GM21367 (cell line): ENCODE measurements at regions not wholly inside any gene's neighbourhood (a gene's known extent, or its start where the extent isn't known, plus 50 kb on each side); places are given as distances from the start of the nearest gene placed in this dataset.
"Not testable (repeated sequence)": the region's sequence is repeated elsewhere in the genome, so short reads cannot be mapped to it uniquely, and the experiment has no call there.

Source experiments
- ATAC-seq: cut with Tn5 transposase; IDR thresholded peaks from one replicate; pipeline ENCODE4 v1.9.1; 2021; ENCODE audit not compliant: unreplicated experiment

DNA sequence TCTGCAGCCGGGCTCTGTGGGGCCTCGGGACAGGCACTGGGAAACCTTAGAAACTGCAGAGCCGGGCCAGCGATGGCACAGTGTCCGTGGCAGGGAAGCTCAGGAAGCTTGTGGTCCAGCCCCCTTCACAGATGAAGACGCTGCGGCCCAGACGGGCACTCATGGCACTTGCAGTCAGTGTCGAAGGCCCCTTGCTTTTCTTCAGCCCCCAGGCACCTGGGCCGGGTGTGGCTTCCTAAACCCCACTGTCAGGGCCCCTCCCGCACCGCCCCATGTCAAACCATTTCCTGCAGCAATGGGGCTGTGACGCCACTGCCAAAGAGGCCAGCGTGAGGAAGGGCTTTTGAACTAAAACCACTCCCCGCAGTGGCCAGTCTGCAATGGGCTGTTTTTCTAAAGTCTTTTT is 164.0 kb downstream of the LAT start:
- no peak for ATAC-seq

DNA sequence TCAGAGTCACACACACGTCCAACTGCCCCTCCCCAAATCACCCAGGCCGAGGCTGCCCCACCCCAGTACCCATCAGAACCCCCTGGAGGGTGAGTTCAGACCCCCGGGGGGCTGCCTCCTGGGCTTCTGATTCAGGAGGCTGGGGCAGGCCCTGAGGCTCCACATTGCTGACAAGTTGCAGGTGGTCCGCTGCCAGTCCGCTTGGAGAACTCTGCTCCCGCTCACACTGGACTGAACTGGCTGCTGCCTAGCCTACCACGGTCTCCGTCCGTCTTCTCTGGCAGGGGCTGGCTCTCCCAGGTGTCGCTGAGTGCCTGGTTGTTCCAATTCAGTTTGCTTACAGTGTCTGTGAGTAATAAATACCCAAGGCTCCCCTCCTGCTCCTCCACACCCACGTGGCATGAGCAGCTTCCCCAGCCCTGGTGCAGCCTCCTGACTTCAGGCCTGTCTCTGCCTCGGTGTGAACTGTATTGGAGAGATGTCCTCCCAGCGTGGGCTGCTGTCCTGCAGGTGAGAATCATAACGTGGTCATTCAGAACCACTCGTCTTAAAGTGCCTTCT is 163.4 kb downstream of the LAT start:
- ATAC-seq = no peak

DNA sequence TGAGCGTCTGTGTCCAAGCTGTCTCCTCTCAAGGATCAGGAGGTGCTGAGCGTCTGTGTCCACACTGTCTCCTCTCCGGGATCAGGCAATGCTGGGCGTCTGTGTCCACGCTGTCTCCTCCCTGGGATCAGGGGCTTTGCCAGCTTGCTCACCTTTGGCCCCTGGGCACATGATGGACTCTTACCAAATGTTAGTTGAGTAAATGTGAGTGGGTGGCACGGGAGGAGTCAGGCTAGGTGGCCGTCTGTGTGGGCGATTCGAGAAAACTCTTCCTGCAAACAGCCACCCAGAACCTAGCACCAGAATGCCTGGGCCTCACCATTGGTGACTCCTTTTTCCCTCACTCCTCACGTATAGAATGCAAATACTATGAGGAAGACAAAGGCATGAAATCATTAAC is 162.9 kb downstream of the LAT start:
- not testable (repeated sequence) for ATAC-seq

DNA sequence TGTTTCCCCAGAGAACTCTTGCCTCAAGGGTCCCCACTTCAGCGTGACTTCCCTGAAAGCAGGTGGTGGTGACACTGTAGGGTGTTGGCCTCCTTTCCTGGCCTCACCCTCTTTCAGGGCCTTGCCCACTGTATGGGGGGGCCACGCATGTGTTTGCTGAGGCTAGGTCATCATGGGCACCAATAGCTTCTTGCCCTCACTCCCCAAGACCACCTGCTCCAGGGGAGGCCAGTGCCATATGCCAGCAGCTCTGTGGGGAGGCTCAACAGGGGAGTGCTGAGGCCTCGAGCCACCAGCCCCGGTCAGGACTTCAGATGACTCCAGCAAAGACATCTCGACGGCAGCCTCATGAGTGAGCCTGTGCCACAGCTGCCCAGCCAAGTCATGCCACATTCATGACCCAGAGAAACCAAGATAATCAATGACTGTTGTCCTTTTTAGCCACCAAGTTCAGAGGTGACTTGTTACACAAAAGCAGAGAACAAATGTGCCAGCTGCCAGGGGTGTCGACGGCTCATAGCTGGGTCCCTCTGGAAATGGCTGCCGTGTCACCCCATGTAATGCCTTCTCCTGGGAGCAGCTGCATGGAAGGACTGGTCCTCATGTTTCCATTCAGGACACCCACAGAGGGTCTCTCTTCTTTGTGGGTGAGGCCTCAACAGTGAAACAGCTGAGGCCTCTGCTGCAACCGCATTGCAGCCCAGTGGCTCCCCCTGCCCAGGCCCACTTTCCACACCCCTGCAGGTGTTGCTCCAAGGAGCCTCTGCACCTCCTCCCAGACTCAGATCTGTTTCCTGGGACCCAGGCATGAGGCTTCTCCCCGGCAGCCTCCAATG is 162.2 kb downstream of the LAT start:
- ATAC-seq = not testable (repeated sequence)

DNA sequence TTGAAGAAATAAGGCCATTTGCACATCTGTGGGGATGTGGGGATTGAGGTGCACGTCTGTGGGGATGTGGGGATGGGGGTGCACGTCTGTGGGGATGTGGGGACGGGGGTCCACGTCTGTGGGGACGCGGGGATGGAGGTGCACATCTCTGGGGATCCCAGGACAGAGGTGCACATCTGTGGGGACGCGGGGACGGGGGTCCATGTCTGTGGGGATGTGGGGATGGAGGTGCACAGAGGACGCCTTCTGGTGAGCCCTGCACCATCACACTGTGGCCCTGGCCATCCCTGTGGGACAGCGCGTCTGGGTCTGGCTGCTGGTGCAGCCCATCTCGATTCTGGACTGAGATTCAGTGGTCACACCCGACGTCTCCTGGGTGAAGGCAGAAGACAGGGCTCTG is 161.4 kb downstream of the LAT start:
- no peak for ATAC-seq

DNA sequence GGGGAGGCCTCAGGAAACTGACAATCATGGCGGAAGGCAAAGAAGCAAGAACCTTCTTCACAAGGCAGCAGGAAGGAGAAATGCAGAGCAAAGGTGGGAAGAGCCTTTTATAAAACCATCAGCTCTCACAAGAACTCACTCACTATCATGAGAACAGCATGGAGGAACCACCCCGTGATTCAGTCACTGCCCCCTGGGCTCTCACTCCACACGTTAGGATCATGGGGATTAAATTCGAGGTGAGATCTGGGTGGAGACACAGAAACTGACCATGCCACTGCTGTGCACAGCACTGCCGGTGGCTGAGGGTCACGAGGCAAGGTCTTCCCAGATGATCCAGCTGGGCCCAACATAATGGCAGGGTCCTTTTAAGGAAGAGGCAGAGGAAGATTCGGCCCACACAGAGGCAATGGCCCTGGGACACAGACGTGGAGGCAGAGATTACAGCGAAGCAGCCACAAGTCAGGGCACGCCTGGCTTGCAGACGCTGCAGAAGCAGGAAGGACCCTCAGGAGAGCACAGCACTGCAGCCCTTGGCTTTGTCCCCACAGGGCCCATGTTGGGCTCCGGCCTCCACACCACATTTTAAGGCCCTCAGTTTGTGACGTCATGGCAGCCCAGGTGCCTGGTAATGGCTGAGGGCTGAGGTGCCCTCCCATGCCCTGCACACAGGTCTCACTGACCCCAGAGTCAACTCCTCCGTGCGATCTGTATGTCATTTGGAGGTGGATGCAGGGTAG is 160.8 kb downstream of the LAT start:
- not testable (repeated sequence) for ATAC-seq

DNA sequence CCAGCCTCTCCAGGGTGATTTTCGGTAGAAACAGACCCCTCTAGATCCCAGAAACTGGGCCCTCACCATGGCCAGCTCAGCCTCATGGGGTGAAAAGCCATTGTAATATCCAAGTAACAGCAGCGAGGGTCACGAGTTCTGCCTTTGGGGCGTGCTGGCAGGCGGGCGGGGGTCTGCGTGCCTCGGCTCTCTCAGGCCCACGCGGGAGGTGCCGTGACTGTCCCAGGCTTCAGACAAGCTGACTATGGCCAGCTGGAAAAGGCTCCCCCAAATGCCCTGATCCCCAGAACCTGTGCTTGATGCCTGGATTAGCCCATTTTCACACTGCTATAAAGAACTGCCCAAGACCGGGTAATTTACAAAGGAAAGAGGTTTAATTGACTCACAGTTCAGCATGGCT is 160.2 kb downstream of the LAT start:
- ATAC-seq = not testable (repeated sequence)

DNA sequence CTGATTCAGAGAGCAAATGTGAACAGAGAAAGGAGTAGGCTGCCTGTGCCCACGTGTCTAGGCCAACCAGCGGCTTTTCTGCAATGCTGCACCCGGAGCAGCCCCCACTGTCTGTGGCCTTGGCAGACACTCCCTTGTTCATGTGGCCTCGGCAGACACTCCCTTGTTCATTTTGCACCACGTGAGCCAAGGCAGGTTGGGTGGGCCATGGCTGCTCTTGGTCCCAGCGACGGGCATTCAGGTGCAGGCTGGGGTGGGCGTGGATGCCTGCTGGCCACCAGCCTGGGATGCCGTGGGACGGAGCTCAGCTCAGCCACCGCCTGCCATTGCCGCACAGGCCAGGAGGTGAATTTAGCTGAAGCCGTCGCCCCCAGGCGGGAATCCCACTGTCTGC is 159.8 kb downstream of the LAT start:
- not testable (repeated sequence) for ATAC-seq

DNA sequence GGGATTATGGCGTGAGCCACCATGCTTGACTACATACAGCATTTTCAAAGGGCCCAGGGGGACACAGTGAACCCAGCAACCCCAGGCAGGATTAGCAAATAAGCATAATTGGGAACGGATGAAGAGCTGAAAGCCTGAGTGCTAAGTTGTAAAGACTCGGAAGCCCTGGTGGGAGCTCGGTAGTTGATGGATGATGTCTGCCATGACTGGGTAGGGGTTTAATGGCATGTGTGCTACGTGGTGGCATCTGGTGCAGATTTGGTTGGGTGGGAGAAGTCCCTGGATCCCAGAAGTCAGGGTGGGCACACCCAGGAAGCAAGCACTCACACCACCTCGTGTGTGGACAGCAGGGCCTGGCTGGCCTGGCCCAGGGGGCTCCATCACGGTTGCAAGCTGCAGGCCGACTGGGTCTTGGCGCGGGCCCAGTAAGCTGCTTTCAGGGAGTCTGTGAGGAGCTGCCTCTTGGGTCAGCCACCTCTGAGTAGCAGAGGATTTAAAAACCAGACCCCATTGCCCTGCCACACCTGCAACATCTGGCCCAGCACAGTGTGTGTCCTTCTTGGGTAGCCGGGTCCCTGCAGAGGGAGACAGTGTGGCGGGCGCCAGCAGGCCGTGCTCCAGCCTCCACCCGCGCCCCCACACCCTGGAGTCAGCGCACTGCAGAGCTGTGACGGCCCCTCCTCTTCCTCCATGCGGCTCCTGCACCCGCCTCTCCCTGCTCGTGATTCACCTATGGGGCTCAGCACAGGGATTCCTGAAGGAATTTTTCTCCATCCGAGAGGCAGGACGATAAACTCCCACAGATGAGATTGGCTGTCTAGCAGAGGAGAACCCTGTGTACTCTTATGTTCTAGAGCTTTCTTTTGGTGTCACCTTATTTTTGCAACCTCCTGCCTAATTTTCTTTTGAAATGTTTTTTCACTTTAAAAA is 159.2 kb downstream of the LAT start:
- ATAC-seq = not testable (repeated sequence)

DNA sequence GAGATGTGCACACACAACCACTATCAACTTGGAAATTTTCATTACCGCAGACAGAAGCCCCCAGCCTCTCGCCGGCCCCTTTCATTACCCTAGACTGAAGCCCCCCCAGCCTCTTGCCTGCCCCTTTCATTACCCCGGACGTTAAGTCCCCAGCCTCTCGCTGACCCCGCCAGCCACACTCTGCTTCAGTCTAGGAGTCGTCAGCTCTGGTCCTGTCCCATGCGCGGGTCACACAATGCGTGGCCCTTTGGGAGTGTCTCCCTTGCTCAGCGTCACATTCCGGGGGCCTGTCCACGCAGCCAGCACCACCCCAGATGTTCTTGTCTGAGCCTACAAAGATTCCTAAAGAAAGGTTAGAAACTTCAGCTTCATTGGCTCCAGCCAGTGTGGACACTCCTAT is 157.7 kb downstream of the LAT start:
- not testable (repeated sequence) for ATAC-seq

DNA sequence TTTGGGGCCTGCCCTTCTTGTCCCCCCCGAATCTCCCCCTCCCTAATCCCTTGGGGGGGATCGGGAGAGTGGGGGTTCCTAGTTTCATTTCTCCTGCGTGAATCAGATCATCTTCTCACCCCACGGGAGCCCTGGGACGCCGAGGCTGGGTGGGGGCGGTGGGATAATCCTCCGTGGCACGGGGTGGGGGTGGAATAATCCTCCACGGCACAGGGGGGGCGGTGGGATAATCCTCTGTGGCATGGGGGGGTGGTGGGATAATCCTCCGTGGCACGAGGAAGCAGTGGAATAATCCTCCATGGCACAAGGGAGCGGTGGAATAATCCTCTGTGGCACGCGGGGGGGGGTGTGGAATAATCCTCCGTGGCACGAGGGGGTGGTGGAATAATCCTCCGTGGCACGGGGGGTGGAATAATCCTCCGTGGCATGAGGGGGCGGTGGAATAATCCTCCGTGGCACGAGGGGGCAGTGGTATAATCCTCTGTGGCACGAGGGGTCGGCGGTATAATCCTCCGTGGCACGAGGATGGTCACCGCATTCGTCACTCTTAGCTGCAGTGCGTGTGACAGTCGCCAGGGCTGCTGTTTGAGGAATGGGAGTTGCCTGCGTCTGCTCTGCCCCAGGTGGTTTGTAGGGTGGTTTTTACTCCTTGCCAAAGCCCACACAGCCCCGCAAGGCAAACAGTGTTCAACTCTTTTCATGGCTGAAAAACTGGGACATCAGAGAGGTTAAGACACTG is 156.9 kb downstream of the LAT start:
- no peak for ATAC-seq

DNA sequence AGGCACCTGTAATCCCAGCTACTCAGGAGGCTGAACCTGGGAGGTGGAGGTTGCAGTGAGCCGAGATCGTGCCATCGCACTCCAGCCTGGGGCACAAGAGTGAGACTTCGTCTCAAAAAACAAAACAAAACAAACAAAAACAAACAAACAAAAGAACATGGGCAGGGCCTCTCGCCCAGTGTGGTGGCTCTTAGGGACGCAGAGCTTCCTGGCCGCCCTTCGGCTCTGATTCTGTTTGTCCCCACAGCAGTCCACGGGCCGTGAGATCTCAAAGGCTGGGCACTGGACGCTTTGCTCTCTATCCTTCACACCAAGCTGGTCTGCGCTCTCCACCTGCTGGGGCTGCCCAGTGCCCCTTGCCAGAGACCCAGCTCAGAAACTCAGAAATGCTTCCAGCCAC is 156.3 kb downstream of the LAT start:
- not testable (repeated sequence) for ATAC-seq

DNA sequence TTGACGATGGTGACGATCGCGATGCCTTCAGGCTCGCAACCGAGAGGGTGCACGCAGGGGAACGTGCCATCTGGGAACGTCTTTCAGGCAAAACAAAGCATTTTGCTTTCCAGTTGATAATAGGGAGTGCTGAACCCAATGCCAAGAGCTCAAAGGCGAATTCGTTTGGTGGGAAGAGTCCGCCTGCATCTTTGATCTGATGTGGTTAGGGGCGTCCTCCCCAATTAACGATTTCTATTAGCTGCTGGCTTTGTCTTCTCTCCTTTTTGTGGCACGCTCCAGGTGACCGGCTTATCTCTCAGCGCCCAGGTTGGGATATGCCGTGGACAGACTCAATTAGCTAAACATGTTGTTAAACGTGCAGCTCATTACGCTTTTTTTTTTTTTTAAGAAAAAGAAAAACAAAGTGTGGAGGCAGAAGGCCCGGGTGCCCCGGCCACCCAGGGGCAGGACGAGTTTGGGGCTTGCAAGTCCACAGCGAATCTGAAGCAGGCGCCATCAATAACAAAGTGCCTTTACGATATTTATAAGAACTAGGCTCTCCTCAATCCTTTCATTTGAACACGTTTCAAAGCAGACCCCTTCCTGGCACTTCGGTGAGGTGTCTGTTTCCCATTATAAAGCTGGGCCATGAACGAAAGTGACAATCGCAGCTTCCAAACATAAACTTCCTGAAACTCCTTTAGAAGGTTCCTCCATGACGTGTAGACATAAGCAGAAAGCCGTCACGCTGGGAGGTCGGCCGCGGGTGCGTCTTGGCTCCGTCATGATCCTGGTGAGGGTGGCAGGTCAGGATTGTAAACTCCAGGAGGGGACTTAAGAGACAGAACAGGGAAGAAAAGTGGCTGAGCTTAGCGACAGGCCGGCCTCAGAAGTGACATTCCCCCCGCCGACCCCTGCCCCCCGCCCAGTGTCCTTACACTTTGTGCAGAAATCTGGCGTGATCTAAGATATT is 155.3 kb downstream of the LAT start:
- not testable (repeated sequence) for ATAC-seq

DNA sequence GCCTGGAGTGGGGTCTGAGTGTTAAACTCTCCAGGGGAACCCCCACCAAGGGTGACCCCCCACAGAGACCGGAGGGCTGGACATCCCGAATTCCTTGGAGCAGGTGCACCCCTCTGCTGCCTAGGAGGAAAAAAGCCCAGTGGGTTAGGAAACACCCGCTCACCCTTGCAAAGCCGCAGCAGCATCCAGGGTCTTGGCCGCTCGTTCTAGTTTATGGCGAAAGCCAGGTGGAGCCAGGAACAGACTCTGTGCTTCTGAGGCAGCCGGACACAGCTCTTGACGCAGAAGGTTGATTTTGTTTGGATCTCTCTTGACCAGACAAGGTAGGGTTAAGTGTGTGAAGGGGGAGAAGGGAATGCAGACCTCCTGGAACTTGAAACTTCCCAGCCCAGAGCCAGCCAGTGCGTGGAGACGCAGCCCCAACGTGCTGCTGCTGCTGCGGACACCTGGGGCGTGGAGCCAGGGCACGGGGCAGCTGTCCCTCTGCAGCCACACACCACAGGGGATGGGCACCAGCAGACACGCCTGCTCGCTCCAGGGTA is 154.5 kb downstream of the LAT start:
- ATAC-seq = no peak

DNA sequence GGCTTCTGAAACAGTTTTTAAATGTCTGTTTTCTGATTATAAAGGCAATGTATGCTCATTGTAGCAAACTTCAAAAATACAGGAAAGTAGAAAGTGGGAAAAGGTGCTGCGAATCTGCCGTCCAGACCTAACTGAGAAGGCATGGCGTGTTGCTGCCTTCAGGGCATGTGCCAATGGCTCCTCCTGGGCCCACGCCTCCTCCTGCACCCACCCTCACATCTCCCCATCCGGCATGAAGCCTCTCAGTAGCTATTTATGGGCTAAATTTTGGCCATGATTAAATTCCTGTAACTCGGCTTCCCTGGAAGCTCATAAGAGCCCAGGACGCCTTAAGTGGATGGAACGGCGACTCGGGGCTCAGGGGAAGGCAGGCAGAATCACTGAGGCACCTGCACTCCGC is 153.8 kb downstream of the LAT start:
- ATAC-seq = not testable (repeated sequence)

DNA sequence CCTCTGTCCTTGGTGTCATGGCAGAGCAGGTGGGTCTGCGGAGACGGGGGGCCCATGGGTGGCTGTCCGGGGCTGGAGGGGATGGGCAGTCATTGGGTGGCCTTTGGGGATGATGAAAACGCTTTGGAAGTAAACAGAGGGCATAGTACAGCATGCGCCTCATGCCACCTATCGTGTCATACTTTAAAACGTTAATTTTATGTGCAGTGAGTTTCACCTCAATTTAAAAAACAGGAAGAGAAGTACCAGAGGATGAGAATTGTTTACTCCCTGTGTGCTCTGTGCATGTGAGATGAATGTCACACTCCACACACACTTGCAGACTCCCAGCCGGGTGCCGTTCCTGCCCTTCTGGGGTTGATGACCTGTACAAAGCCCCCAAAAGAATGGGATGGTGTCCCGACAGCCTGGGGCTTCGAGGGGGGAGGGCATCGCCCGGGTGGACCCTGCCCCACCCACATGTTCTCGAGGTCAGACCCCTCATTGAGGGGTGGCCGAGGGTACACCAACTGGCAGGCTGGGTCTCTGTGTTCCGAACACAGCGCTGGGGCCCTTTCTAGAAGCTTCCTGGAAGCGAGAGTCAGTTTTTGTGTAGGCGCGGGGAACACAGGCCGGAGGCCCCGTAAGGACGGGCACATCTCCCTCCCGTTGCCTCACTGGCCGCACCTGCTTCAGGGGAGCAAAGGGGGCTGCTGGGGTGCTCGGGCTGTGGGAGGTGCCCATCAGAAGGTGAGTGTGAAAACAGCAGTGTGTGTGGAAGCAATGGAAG is 153.2 kb downstream of the LAT start:
- ATAC-seq = not testable (repeated sequence)

DNA sequence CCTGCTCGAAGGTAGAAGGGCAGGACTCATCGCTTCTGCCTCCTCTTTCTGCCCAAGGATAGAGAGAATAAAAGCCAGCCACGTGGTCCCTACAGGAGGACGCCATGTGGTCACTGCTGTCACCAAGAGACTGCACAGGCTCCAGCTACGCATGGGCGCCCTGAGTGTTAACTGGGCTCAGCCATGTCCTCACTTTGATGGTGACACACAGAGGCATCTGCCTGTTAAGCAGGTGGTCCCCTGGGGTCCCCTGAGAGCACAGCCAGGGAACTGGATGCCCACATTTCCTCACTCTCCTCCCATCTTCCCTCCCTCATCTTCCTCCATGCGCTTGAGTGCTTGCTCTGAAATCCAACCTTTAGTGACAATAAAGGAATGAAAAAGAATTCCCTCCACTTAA is 152.6 kb downstream of the LAT start:
- not testable (repeated sequence) for ATAC-seq

DNA sequence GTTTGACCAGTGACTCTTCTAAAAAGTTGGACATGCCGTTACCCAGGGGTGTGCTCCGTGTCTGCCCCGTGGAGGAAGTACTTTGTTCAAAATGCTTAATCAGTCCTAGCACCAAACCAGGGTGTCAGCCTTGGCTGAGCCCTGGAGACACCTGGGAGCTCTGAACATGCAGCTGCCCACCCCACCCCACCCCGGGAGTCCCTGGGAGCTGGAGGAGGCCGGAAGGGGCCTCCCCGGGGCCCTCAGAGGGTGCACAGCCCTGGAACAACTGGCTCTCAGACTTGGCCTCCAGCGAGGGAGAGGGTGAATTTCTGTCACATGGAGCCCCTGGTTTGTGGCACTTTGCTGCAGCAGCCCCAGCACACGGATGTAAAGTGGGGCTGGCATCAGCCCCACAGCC is 152.1 kb downstream of the LAT start:
- ATAC-seq = not testable (repeated sequence)
